ENCODE measurements at regions not wholly inside any gene's neighbourhood (a gene's known extent, or its start where the extent isn't known, plus 50 kb on each side); places are given as distances from the start of the nearest gene placed in this dataset.
"Not testable (repeated sequence)": the region's sequence is repeated elsewhere in the genome, so short reads cannot be mapped to it uniquely, and the experiment has no call there.

DNA sequence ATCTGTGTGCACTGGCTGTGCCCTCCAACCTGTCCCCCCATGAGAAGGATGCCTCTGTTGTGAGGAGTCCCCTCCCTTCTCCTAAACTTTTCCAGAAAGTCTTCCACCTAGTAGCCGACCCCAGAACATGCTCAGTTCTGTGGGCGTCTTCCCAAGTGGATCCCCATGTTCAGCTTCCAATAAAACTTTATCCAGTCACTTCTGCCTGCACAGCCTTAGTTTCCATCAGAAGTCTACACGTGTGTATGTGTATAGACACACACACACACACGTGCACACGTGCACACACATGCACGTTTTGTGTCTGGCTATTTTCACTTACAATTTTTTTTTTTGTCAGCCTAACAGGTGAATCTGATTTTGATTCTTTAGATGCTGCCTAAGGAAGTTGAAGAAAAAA, 115.1 kb downstream of the RTP5 start:
- H3K27ac ChIP-seq (ENCODE audit: low read depth, low read length, poor library complexity, severe bottlenecking) = no peak overlapping the region

DNA sequence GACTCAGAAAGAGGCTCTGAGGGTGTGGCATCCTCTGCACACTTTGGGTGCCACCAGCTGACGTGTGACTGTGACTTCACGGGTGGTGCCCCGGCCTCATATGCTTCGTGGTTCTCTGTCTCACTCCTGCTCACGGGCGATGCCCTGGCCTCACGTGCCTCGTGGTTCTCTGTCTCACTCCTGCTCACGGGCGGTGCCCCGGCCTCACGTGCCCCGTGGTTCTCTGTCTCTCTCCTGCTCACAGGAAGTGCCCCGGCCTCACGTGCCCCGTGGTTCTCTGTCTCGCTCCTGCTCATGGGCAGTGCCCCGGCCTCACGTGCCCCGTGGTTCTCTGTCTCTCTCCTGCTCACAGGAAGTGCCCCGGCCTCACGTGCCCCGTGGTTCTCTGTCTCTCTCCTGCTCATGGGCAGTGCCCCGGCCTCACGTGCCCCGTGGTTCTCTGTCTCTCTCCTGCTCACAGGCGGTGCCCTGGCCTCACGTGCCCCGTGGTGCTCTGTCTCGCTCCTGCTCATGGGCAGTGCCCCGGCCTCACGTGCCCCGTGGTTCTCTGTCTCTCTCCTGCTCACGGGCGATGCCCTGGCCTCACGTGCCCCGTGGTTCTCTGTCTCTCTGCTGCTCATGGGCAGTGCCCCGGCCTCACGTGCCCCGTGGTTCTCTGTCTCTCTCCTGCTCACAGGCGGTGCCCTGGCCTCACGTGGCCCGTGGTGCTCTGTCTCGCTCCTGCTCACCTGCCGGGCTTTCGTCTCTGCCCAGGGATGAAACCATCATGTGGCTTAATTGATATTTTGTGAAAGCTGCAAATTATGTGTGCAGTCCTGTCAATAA, 115.8 kb downstream of the RTP5 start:
- DNase-seq (ENCODE audit: low spot score); H3K27ac ChIP-seq (ENCODE audit: low read depth, low read length, poor library complexity, severe bottlenecking); H3K79me2 ChIP-seq (ENCODE audit: insufficient read depth, low read depth, low read length); H3K36me3 ChIP-seq (ENCODE audit: insufficient read depth, low read length); H3K9me3 ChIP-seq (ENCODE audit: low read length); H3K4me2 ChIP-seq (ENCODE audit: low read length); H3K4me3 ChIP-seq (ENCODE audit: low read depth, low read length, poor library complexity, severe bottlenecking); H2AFZ ChIP-seq (ENCODE audit: low read length); H3K4me1 ChIP-seq (ENCODE audit: insufficient read depth, low read length, poor library complexity, severe bottlenecking); H4K20me1 ChIP-seq (ENCODE audit: insufficient read depth, low read length); H3K9me2 ChIP-seq (ENCODE audit: insufficient read depth, low read length); intact Hi-C loops (cut with micrococcal nuclease; ENCODE audit: unreplicated experiment); BruUV-seq (replicated peaks): not testable (repeated sequence)
- CTCF ChIA-PET (ENCODE audit: unreplicated experiment) = interaction anchor here (0.6 kb wide), 1 partner anchor 37 kb away, joined by 4 read pairs; no protein-coding TSS in a partner anchor
- POLR2A ChIA-PET = interaction anchor here (0.6 kb wide), 2 partner anchors 13 to 121 kb away, joined by 3 to 4 read pairs; no protein-coding TSS in a partner anchor

More for the DNA sequence above, 115.1 kb downstream of the RTP5 start:
- H3K4me1 ChIP-seq (ENCODE audit: insufficient read depth, low read length, poor library complexity, severe bottlenecking) = no peaks in the 10 kb centered on the region
- DNase-seq (ENCODE audit: low spot score) = no peak
- no peaks in the 10 kb centered on the region for H3K9me2 ChIP-seq (ENCODE audit: insufficient read depth, low read length)
- TF ChIP-seq, protein P1, sequence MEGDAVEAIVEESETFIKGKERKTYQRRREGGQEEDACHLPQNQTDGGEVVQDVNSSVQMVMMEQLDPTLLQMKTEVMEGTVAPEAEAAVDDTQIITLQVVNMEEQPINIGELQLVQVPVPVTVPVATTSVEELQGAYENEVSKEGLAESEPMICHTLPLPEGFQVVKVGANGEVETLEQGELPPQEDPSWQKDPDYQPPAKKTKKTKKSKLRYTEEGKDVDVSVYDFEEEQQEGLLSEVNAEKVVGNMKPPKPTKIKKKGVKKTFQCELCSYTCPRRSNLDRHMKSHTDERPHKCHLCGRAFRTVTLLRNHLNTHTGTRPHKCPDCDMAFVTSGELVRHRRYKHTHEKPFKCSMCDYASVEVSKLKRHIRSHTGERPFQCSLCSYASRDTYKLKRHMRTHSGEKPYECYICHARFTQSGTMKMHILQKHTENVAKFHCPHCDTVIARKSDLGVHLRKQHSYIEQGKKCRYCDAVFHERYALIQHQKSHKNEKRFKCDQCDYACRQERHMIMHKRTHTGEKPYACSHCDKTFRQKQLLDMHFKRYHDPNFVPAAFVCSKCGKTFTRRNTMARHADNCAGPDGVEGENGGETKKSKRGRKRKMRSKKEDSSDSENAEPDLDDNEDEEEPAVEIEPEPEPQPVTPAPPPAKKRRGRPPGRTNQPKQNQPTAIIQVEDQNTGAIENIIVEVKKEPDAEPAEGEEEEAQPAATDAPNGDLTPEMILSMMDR (conservative IDR thresholded peaks at IDR 0.05; ENCODE audit: low read length) = no peak
- TF ChIP-seq EZH2phosphoT487 (IDR thresholded peaks at IDR 0.05; ENCODE audit: borderline replicate concordance, low read depth, low read length) = no peak
- no peak overlapping the region for H3K4me2 ChIP-seq (ENCODE audit: low read length)
- intact Hi-C loops (cut with micrococcal nuclease; ENCODE audit: unreplicated experiment) = no loop called here
- H3K79me2 ChIP-seq (ENCODE audit: insufficient read depth, low read depth, low read length) = no peaks in the 10 kb centered on the region
- no peak overlapping the region for H3K4me3 ChIP-seq (ENCODE audit: low read depth, low read length, poor library complexity, severe bottlenecking)
- H2AFZ ChIP-seq (ENCODE audit: low read length) = no peak overlapping the region
- no peaks in the 10 kb centered on the region for H3K9me3 ChIP-seq (ENCODE audit: low read length)
- BruUV-seq (replicated peaks) = no TSS peak
- H3K36me3 ChIP-seq (ENCODE audit: insufficient read depth, low read length) = no peaks in the 10 kb centered on the region
- no peaks in the 10 kb centered on the region for H4K20me1 ChIP-seq (ENCODE audit: insufficient read depth, low read length)
- POLR2A ChIA-PET = interaction anchor here (0.6 kb wide), 2 partner anchors 12 to 122 kb away, joined by 3 to 4 read pairs; no protein-coding TSS in a partner anchor
- CTCF ChIA-PET (ENCODE audit: unreplicated experiment) = interaction anchor here (0.6 kb wide), 1 partner anchor 38 kb away, joined by 4 read pairs; no protein-coding TSS in a partner anchor

DNA sequence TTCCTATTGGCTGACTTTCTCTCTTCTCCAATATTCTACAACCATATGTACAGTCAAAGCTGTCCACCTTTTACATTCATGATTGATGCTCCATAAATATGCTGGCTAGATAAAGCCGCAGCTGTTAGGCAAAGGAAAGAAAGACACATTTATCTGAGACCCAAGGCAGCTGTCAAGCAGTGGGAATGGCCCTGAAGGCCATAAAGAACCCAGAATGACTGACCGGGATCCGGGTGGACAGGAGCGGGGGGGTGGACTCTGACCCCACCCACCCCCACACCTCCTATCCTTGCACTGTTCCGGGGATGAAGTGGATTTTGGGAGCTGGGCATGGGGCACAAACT, 116.4 kb downstream of the RTP5 start:
- no peaks in the 10 kb centered on the region for H3K9me3 ChIP-seq (ENCODE audit: low read length)
- POLR2A ChIA-PET = no interaction called here
- no peaks in the 10 kb centered on the region for H3K4me1 ChIP-seq (ENCODE audit: insufficient read depth, low read length, poor library complexity, severe bottlenecking)
- DNase-seq (ENCODE audit: low spot score) = no peak
- H3K4me3 ChIP-seq (ENCODE audit: low read depth, low read length, poor library complexity, severe bottlenecking) = no peak overlapping the region
- H3K36me3 ChIP-seq (ENCODE audit: insufficient read depth, low read length) = no peaks in the 10 kb centered on the region
- TF ChIP-seq, protein P1 (conservative IDR thresholded peaks at IDR 0.05; ENCODE audit: low read length) = no peak
- TF ChIP-seq EZH2phosphoT487 (IDR thresholded peaks at IDR 0.05; ENCODE audit: borderline replicate concordance, low read depth, low read length) = no peak
- no peak overlapping the region for H2AFZ ChIP-seq (ENCODE audit: low read length)
- BruUV-seq (replicated peaks) = no TSS peak
- intact Hi-C loops (cut with micrococcal nuclease; ENCODE audit: unreplicated experiment) = no loop called here
- H3K4me2 ChIP-seq (ENCODE audit: low read length) = no peak overlapping the region
- H3K27ac ChIP-seq (ENCODE audit: low read depth, low read length, poor library complexity, severe bottlenecking) = no peak overlapping the region
- H3K79me2 ChIP-seq (ENCODE audit: insufficient read depth, low read depth, low read length) = no peaks in the 10 kb centered on the region
- H4K20me1 ChIP-seq (ENCODE audit: insufficient read depth, low read length) = no peaks in the 10 kb centered on the region
- no peaks in the 10 kb centered on the region for H3K9me2 ChIP-seq (ENCODE audit: insufficient read depth, low read length)
- CTCF ChIA-PET (ENCODE audit: unreplicated experiment) = interaction anchor here (0.6 kb wide), 1 partner anchor 1285 kb away, joined by 4 read pairs; no protein-coding TSS in a partner anchor
